HG03039 (cell line): ENCODE measurements at regions not wholly inside any gene's neighbourhood (a gene's known extent, or its start where the extent isn't known, plus 50 kb on each side); places are given as distances from the start of the nearest gene placed in this dataset.

Experiments
- ATAC-seq: cut with Tn5 transposase; IDR thresholded peaks from one replicate; pipeline ENCODE4 v1.9.1; 2021; ENCODE audit warnings: mild to moderate bottlenecking, moderate library complexity; ENCODE audit not compliant: unreplicated experiment

DNA sequence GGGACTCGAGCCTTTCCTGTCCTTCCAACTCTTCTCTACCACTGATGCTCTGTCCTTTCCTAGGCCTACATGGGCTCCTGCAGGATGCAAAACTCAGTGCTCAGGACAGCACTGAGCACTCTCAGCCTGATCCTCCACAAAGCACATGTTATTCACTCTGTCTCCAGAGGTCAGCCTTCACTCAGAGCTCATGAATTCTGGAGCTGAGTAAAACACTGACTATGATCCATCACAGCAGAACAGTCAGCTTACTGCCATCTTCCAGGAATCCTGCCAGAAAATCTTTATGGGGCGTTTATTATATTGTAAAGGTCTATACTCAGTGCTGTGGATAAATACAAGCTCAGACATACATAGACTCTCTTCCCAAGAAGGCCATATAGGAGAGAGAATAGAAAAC is 121.5 kb upstream of the CPEB2 start:
- ATAC-seq, result no peak

GRCh38 chr4:14883166-14883565 is 119.1 kb upstream of the CPEB2 start:
- ATAC-seq, result no peak

DNA sequence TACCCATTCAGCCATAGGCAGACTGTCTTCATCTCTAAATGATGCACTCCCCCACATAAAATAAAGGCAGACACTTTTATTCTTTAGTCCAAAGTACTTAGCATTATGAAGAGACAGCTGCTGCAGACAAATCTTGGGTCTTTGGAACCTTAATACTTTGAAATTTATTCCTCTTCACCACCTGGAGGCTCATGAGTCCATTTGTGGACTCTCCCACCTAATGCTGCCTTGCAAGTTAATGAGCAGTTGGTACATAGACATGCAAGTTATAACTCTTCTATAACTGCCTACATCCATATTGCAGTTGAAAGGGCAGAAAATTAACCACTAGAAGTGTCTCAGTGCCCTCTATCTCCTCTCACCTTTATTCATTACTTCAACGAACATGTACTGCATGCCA is 118.6 kb upstream of the CPEB2 start:
- no peak for ATAC-seq

DNA sequence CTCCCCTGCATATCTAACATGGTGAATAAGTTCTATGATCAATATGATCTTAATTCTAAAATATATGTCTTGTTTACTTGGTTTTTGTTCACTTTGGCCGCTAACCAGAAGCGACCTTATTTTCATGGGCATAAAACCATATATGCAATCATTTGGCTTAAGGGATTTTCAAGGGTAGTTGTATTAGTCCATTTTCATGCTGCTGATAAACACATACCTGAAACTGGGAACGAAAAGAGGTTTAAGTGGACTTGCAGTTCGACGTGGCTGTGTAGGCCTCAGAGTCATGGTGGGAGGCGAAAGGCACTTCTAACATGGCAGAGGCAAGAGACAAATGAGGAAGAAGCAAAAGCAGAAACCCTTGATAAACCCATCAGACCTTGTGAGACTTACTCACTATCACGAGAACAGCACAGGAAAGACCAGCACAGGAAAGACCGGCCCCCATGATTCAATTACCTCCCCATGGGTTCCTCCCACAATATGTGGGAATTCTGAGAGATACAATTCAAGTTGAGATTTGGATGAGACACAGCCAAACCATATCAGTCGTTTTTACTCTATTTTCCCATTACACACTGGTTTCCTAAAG is 114.3 kb upstream of the CPEB2 start:
- ATAC-seq, result no peak

GRCh38 chr4:14888790-14889572 is 113.3 kb upstream of the CPEB2 start:
- no peak for ATAC-seq

GRCh38 chr4:14892563-14892962 is 109.7 kb upstream of the CPEB2 start:
- no peak for ATAC-seq

GRCh38 chr4:14893713-14894112 is 108.6 kb upstream of the CPEB2 start:
- ATAC-seq, result no peak

GRCh38 chr4:14894392-14895292 is 107.6 kb upstream of the CPEB2 start:
- no peak for ATAC-seq

DNA sequence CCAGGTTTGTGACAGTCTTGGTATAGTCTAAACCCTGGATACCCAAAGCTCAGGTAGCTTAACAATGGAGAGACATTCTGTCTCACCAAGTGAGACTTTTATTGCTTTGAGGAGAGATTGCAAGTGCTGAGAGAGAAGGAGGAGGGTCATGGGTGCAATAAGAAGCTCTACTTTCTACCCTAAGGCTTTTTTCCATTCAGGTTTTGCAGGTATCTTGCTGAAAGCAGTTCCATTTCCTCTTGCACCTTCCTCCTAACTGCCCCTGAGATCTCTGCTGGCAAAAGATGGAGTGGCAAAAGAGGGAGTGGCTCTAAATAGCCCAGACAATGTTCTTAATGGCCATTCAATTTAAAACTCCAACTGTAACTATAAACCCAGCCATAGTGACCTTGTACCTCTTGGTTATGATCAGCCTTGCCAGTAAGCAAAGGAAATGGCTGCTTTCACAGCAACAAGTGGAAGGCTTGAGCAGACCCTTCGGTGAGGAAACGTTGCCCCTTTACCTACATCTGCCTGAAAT is 105.6 kb upstream of the CPEB2 start:
- no peak for ATAC-seq

- ATAC-seq, result no peak
Observed at GRCh38 chr4:14897217-14897616, 105.1 kb upstream of the CPEB2 start.

GRCh38 chr4:14898989-14899388 is 103.3 kb upstream of the CPEB2 start:
- ATAC-seq, result no peak

- no peak for ATAC-seq
Observed at GRCh38 chr4:14902342-14902741, 99.9 kb upstream of the CPEB2 start.

- no peak for ATAC-seq
Observed at GRCh38 chr4:14903321-14903720, 99.0 kb upstream of the CPEB2 start.

DNA sequence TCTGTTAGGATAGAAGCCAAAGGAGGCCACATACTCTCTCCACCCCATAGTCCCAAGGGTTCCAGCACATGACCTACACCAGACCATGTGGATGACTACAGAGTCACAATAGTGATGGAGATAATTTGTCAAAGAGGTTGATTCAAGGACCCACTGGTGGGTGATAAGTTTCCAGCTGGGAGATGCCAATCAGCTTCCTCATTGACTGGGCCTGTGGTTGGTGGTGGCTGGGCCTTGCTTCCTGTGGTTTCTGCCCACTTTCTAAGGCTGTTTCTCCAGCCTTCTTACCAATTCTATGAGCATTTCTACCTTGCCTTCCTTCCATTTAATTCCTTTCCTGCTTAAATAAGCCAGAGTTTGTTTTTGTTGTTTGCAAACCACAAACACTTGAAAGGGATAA is 95.5 kb upstream of the CPEB2 start:
- no peak for ATAC-seq

DNA sequence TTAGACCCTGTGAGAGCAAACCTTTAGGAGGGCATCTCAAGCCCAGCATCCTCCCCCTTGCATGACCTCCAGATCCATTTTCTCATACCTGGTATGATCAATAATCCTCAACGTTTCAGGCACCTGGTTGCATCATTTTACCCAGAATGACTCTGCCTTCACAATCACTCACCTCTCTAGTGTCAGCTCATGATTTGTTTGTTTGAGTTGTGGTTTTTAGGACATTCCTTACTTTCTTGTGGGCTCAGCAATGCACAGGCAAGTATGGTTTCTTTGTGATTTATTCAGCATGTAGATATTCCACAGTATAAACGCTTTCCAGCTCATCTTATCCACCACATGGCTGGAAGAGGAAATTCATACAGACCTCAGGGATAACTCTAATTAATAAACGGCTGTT is 93.6 kb upstream of the CPEB2 start:
- no peak for ATAC-seq

GRCh38 chr4:14910411-14910810 is 91.9 kb upstream of the CPEB2 start:
- no peak for ATAC-seq

DNA sequence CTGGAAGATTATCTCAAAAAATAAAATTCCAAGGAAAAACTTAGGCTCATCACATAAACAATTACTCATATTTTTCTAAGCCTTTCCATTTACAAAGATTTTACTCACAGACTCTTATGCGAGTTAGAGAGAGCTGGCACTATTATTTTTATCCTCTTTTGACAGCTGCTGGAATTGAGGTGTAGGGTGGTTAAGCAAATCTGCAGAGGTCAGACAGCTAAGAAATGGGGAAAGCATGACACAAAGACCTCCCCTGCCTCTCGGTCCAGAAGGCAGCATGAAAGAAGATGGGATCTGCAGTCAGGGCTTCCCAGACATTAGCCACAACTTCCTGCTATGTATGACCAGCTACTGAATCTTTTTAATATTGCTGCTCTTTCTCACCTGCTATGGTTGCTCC is 89.9 kb upstream of the CPEB2 start:
- no peak for ATAC-seq

DNA sequence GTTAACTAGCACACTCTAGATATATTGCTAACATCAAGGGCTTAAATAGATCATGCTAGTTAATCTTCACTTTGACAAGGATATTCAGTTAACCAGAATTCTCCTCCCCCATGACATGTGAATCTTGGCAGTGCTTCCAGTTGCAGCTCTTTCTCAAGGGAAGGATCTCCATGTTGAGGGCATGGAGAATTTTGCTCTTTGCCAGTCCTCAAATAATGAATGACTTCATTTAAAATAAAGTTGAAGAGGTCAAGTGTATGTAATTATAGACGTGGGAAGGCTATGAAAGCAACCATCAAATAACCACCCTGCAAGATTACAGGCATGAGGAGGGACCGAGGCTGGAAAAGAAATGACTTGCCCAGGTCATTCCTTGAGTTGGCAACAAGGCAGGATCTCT is 87.3 kb upstream of the CPEB2 start:
- no peak for ATAC-seq

GRCh38 chr4:14916554-14917297 is 85.6 kb upstream of the CPEB2 start:
- ATAC-seq, result no peak

- ATAC-seq, result no peak
Observed at GRCh38 chr4:14917298-14917633, 85.0 kb upstream of the CPEB2 start.

DNA sequence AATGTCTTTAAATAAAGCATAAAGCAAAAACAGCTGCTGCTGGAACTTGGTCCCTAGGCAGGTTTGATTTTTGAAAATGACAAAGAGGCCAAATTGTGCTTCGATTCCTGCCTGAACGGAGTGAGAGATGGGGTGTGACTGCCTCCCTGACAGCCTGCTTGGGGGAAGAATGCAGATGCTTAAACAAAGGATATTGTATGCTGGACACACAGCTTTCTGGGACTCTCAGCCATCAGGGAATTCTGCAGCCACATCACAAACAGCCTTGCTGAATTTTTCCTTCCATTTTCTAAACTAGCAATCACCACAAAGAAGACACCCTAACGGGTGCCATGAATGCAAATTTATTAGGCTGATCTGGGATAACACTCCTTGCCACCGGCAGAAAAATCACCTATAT is 83.9 kb upstream of the CPEB2 start:
- no peak for ATAC-seq
